ENCODE measurements at regions not wholly inside any gene's neighbourhood (a gene's known extent, or its start where the extent isn't known, plus 50 kb on each side); places are given as distances from the start of the nearest gene placed in this dataset.

DNA sequence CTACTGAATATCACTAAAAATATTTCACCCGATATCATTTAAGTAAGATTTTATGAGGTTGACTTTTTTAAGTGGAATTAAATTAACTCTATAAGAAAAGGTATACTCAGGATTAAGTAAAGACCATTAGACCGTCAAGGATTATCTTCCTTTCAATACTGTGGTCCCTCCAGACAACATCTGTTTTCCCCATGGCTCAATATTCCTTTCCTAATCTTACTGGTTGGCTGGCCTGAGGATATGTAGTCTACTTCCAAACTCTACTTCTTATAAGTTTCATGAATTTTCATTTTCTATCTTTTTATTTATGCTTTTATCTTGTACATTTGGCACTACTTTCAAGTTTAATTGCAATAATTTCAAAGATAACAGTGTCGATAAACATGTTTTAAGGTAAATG is 725.4 kb downstream of the PCDH7 start:
- TF ChIP-seq POLR2A (IDR thresholded peaks at IDR 0.05): no peak
- TF ChIP-seq CTCF (IDR thresholded peaks at IDR 0.05): no peak
- Histone ChIP-seq H3K27me3 (no peaks in the 10 kb centered on the region), H3K36me3 (ENCODE audit: low read depth, missing control alignments) (no peaks in the 10 kb centered on the region), H3K4me3 (no peak overlapping the region), H3K27ac (no peak overlapping the region), H3K9me3 (no peaks in the 10 kb centered on the region), H3K4me1 (no peaks in the 10 kb centered on the region)
- intact Hi-C loops (cut with DNase I; ENCODE audit: low total_unique reads): no loop called here
- 89% methylated on average over 3 of the region's 3 CpGs for WGBS, 2 donors
- no peak for DNase-seq

DNA sequence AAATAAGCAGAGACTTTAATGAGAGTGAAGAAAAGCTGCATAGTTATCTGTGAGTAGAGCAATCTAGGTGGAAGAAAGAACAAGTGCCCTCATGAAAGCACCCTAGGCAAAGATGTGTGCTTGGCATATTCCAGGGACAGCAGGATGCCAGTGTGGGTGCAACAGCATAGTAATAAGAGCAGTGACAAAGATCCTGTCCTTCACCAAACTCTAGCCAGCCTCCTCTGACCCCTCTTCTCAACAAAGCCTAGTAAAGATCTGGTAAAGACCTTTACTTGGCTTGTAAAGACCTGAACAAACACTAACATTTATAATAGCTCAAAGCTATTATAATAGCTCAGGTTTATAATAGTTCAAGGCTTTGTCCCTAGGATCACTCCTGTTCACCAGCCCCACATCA is 735.4 kb downstream of the PCDH7 start:
- Histone ChIP-seq H3K4me1 (no peaks in the 10 kb centered on the region), H3K27me3 (no peaks in the 10 kb centered on the region), H3K4me3 (no peak overlapping the region), H3K9me3 (no peaks in the 10 kb centered on the region), H3K27ac (no peak overlapping the region), H3K36me3 (ENCODE audit: low read depth, missing control alignments) (no peaks in the 10 kb centered on the region)
- DNase-seq: no peak
- intact Hi-C loops (cut with DNase I; ENCODE audit: low total_unique reads): no loop called here
- no peak for TF ChIP-seq POLR2A (IDR thresholded peaks at IDR 0.05)
- no peak for TF ChIP-seq CTCF (IDR thresholded peaks at IDR 0.05)

- WGBS, 2 donors: 83 to 85% methylated on average over 4 of the region's 4 CpGs
- TF ChIP-seq POLR2A (IDR thresholded peaks at IDR 0.05) (no peak), CTCF (IDR thresholded peaks at IDR 0.05) (no peak)
- H3K4me3 ChIP-seq: no peak overlapping the region
- intact Hi-C loops (cut with DNase I; ENCODE audit: low total_unique reads): no loop called here
- H3K9me3 ChIP-seq: no peaks in the 10 kb centered on the region
- no peak for DNase-seq
- H3K27ac ChIP-seq: no peak overlapping the region
- H3K36me3 ChIP-seq (ENCODE audit: low read depth, missing control alignments): no peaks in the 10 kb centered on the region
- H3K4me1 ChIP-seq: no peaks in the 10 kb centered on the region
- H3K27me3 ChIP-seq: no peaks in the 10 kb centered on the region
Measured at GRCh38 chr4:31458813-31459212, 738.6 kb downstream of the PCDH7 start.

DNA sequence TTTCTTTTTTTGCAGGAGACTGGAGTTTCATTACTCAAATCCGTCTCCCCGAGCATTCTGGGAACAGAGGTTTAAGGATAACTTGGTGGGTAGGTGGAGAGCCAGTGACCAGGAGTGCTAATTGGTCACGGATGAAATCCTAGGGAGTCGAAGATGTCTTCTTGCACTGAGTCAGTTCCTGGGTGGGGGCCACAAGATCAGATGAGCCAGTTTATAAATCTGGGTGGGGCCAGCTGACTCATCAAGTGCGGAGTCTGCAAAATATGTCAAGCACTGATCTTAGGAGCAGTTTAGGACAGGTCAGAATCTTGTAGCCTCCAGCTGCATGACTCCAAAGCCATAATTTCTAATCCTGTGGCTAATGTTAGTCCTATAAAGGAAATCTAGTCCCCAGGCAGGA is 741.3 kb downstream of the PCDH7 start:
- H3K36me3 ChIP-seq (ENCODE audit: low read depth, missing control alignments): no peaks in the 10 kb centered on the region
- no peak overlapping the region for H3K27ac ChIP-seq
- H3K27me3 ChIP-seq: no peaks in the 10 kb centered on the region
- DNase-seq: no peak
- no peaks in the 10 kb centered on the region for H3K4me1 ChIP-seq
- WGBS, 2 donors: 89 to 96% methylated on average over 5 of the region's 5 CpGs
- no peak for TF ChIP-seq POLR2A (IDR thresholded peaks at IDR 0.05)
- no peak for TF ChIP-seq CTCF (IDR thresholded peaks at IDR 0.05)
- no peak overlapping the region for H3K4me3 ChIP-seq
- intact Hi-C loops (cut with DNase I; ENCODE audit: low total_unique reads): no loop called here
- H3K9me3 ChIP-seq: no peaks in the 10 kb centered on the region

GRCh38 chr4:31467781-31468180 is 747.6 kb downstream of the PCDH7 start:
- Histone ChIP-seq H3K9me3 (no peaks in the 10 kb centered on the region), H3K27me3 (no peaks in the 10 kb centered on the region), H3K4me3 (no peak overlapping the region), H3K27ac (no peak overlapping the region), H3K36me3 (ENCODE audit: low read depth, missing control alignments) (no peaks in the 10 kb centered on the region), H3K4me1 (no peaks in the 10 kb centered on the region)
- intact Hi-C loops (cut with DNase I; ENCODE audit: low total_unique reads): no loop called here
- TF ChIP-seq CTCF (IDR thresholded peaks at IDR 0.05): no peak
- no peak for TF ChIP-seq POLR2A (IDR thresholded peaks at IDR 0.05)
- 82 to 90% methylated on average over 3 of the region's 3 CpGs for WGBS, 2 donors
- DNase-seq: no peak
